ENCODE measurements at regions not wholly inside any gene's neighbourhood (a gene's known extent, or its start where the extent isn't known, plus 50 kb on each side); places are given as distances from the start of the nearest gene placed in this dataset.

- DNase-seq (ENCODE audit: low spot score) = no peak
Observed at GRCh38 chr2:216916956-216917650, 57.2 kb upstream of the TNP1 start.

GRCh38 chr2:216915557-216916150 is 55.8 kb upstream of the TNP1 start:
- no peak for DNase-seq (ENCODE audit: low spot score)

DNA sequence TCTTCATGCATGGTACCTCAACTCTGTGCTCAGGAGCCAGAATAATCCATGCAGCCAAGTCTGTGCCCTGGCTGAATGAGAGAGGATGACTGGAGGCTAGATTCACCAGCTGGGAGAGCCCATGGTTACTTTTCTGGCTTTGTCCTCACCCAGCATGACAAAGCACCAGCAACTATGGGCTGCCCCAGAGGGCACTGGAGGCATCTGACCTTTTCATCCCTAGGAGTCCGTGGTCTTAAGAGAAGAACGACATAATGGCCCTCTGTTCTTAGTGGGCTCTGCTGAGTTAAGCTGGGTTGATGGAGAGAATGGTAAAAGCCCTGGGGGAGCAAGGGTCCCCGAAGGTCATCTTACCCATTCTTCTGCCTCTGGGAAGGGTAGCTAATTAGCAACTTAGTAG is 54.6 kb upstream of the TNP1 start:
- no peak for DNase-seq (ENCODE audit: low spot score)

- peak; percentile 23 for DNase-seq (ENCODE audit: low spot score)
Observed at GRCh38 chr2:216911886-216912285, 52.0 kb upstream of the TNP1 start.

GRCh38 chr2:216911008-216911407 is 51.1 kb upstream of the TNP1 start:
- no peak for DNase-seq (ENCODE audit: low spot score)

DNA sequence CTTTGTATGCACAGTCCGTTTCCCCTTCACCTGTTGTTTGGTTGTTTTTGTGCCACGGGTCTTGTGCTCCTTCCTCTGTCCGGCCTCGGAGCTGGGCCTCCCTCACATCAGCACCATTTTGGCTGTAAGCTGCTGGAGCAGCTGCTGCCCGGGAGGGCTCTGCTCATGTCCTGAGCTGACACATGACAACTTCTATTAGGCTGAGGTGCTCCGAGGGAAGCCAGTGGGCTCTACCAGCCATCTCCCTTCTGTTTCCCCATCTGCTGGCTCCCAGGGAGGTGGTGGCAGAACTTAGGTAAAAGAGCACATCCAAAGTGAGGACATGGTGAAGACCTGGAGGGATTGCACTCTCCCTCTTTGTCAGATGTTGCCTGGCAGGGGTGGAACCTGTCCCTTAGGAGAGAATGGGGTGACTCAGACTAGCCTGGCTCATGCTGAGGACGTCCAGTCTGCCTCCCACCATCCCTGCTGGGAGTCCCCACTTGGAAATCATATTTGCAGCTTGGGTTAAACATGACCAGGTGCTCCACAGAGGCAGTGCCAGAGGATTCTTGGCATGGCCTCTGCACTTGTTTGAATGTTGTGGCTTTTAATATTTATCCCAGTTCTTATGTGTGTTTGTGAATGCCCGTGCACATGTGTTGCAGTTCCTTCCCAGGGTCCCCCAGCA is 49.8 kb upstream of the TNP1 start:
- DNase-seq (ENCODE audit: low spot score) = no peak

All from A172 (cell line).